ENCODE measurements at regions not wholly inside any gene's neighbourhood (a gene's known extent, or its start where the extent isn't known, plus 50 kb on each side); places are given as distances from the start of the nearest gene placed in this dataset.

- H3K4me1 Mint-ChIP-seq (ENCODE audit: low read depth), result no peaks in the 10 kb centered on the region
- no peaks in the 10 kb centered on the region for H3K9me3 Mint-ChIP-seq
- H3K4me3 Mint-ChIP-seq, result no peak overlapping the region
- intact Hi-C loops (cut with micrococcal nuclease), result no loop called here
- no peaks in the 10 kb centered on the region for H3K27me3 Mint-ChIP-seq
- no peak overlapping the region for H3K27ac Mint-ChIP-seq
- no peaks in the 10 kb centered on the region for H3K36me3 Mint-ChIP-seq (ENCODE audit: low read depth)
These were observed 1454.9 kb downstream of the ZPLD1 start for GRCh38 chr3:103889675-103890074.

GRCh38 chr3:103894162-103894822 is 1459.5 kb downstream of the ZPLD1 start:
- no peaks in the 10 kb centered on the region for H3K36me3 Mint-ChIP-seq (ENCODE audit: low read depth)
- no peak overlapping the region for H3K4me3 Mint-ChIP-seq
- intact Hi-C loops (cut with micrococcal nuclease), result no loop called here
- no peak overlapping the region for H3K27ac Mint-ChIP-seq
- H3K9me3 Mint-ChIP-seq, result no peaks in the 10 kb centered on the region
- no peaks in the 10 kb centered on the region for H3K27me3 Mint-ChIP-seq
- no peaks in the 10 kb centered on the region for H3K4me1 Mint-ChIP-seq (ENCODE audit: low read depth)

GRCh38 chr3:103899328-103899727 is 1464.5 kb downstream of the ZPLD1 start:
- no peaks in the 10 kb centered on the region for H3K27me3 Mint-ChIP-seq
- no peaks in the 10 kb centered on the region for H3K36me3 Mint-ChIP-seq (ENCODE audit: low read depth)
- H3K4me3 Mint-ChIP-seq, result no peak overlapping the region
- H3K9me3 Mint-ChIP-seq, result peaks cover 14% of the 10 kb centered on the region
- intact Hi-C loops (cut with micrococcal nuclease), result no loop called here
- H3K4me1 Mint-ChIP-seq (ENCODE audit: low read depth), result no peaks in the 10 kb centered on the region
- H3K27ac Mint-ChIP-seq, result no peak overlapping the region

GRCh38 chr3:103904991-103905390 is 1461.7 kb upstream of the ALCAM start:
- H3K36me3 Mint-ChIP-seq (ENCODE audit: low read depth), result no peaks in the 10 kb centered on the region
- no peak overlapping the region for H3K4me3 Mint-ChIP-seq
- H3K27ac Mint-ChIP-seq, result no peak overlapping the region
- H3K27me3 Mint-ChIP-seq, result no peaks in the 10 kb centered on the region
- no peaks in the 10 kb centered on the region for H3K4me1 Mint-ChIP-seq (ENCODE audit: low read depth)
- intact Hi-C loops (cut with micrococcal nuclease), result no loop called here
- H3K9me3 Mint-ChIP-seq, result peaks cover 21% of the 10 kb centered on the region

GRCh38 chr3:103906304-103906703 is 1460.4 kb upstream of the ALCAM start:
- H3K4me1 Mint-ChIP-seq (ENCODE audit: low read depth), result no peaks in the 10 kb centered on the region

GRCh38 chr3:103906808-103907207 is 1459.9 kb upstream of the ALCAM start:
- Mint-ChIP-seq H3K36me3 (ENCODE audit: low read depth) (no peaks in the 10 kb centered on the region), H3K27ac (no peak overlapping the region), H3K4me1 (ENCODE audit: low read depth) (no peaks in the 10 kb centered on the region), H3K27me3 (no peaks in the 10 kb centered on the region), H3K4me3 (no peak overlapping the region), H3K9me3 (peaks cover 16% of the 10 kb centered on the region)
- intact Hi-C loops (cut with micrococcal nuclease), result no loop called here

More at GRCh38 chr3:103906304-103906703, 1460.4 kb upstream of the ALCAM start:
- Mint-ChIP-seq H3K9me3 (peaks cover 21% of the 10 kb centered on the region), H3K27me3 (no peaks in the 10 kb centered on the region), H3K4me3 (no peak overlapping the region), H3K36me3 (ENCODE audit: low read depth) (no peaks in the 10 kb centered on the region), H3K27ac (no peak overlapping the region)
- intact Hi-C loops (cut with micrococcal nuclease), result no loop called here

GRCh38 chr3:103907567-103907966 is 1459.1 kb upstream of the ALCAM start:
- Mint-ChIP-seq H3K4me3 (no peak overlapping the region), H3K36me3 (ENCODE audit: low read depth) (no peaks in the 10 kb centered on the region), H3K4me1 (ENCODE audit: low read depth) (no peaks in the 10 kb centered on the region), H3K9me3 (peaks cover 8% of the 10 kb centered on the region), H3K27ac (no peak overlapping the region), H3K27me3 (no peaks in the 10 kb centered on the region)
- intact Hi-C loops (cut with micrococcal nuclease), result no loop called here

GRCh38 chr3:103909395-103909794 is 1457.3 kb upstream of the ALCAM start:
- H3K9me3 Mint-ChIP-seq, result peaks cover 6% of the 10 kb centered on the region
- H3K27me3 Mint-ChIP-seq, result no peaks in the 10 kb centered on the region
- H3K36me3 Mint-ChIP-seq (ENCODE audit: low read depth), result no peaks in the 10 kb centered on the region
- intact Hi-C loops (cut with micrococcal nuclease), result no loop called here
- H3K4me1 Mint-ChIP-seq (ENCODE audit: low read depth), result no peaks in the 10 kb centered on the region
- H3K4me3 Mint-ChIP-seq, result no peak overlapping the region
- H3K27ac Mint-ChIP-seq, result no peak overlapping the region

- Mint-ChIP-seq H3K9me3 (no peaks in the 10 kb centered on the region), H3K36me3 (ENCODE audit: low read depth) (no peaks in the 10 kb centered on the region), H3K4me3 (no peak overlapping the region), H3K27me3 (no peaks in the 10 kb centered on the region), H3K27ac (no peak overlapping the region), H3K4me1 (ENCODE audit: low read depth) (no peaks in the 10 kb centered on the region)
- intact Hi-C loops (cut with micrococcal nuclease), result no loop called here
These were observed 1448.4 kb upstream of the ALCAM start for GRCh38 chr3:103918336-103918735.

- Mint-ChIP-seq H3K27ac (no peak overlapping the region), H3K4me3 (no peak overlapping the region), H3K9me3 (no peaks in the 10 kb centered on the region), H3K27me3 (no peaks in the 10 kb centered on the region), H3K4me1 (ENCODE audit: low read depth) (no peaks in the 10 kb centered on the region), H3K36me3 (ENCODE audit: low read depth) (no peaks in the 10 kb centered on the region)
- intact Hi-C loops (cut with micrococcal nuclease), result no loop called here
These were observed 1447.4 kb upstream of the ALCAM start for GRCh38 chr3:103919327-103919726.

GRCh38 chr3:103923907-103924306 is 1442.8 kb upstream of the ALCAM start:
- H3K4me1 Mint-ChIP-seq (ENCODE audit: low read depth), result no peaks in the 10 kb centered on the region
- H3K27me3 Mint-ChIP-seq, result no peaks in the 10 kb centered on the region
- no peak overlapping the region for H3K27ac Mint-ChIP-seq
- H3K36me3 Mint-ChIP-seq (ENCODE audit: low read depth), result no peaks in the 10 kb centered on the region
- intact Hi-C loops (cut with micrococcal nuclease), result no loop called here
- peaks cover 5% of the 10 kb centered on the region for H3K9me3 Mint-ChIP-seq
- H3K4me3 Mint-ChIP-seq, result no peak overlapping the region

GRCh38 chr3:103924544-103924943 is 1442.2 kb upstream of the ALCAM start:
- Mint-ChIP-seq H3K36me3 (ENCODE audit: low read depth) (no peaks in the 10 kb centered on the region), H3K9me3 (peaks cover 5% of the 10 kb centered on the region), H3K4me3 (no peak overlapping the region), H3K4me1 (ENCODE audit: low read depth) (no peaks in the 10 kb centered on the region), H3K27ac (no peak overlapping the region), H3K27me3 (no peaks in the 10 kb centered on the region)
- intact Hi-C loops (cut with micrococcal nuclease), result no loop called here

GRCh38 chr3:103926936-103927335 is 1439.8 kb upstream of the ALCAM start:
- no peak overlapping the region for H3K27ac Mint-ChIP-seq
- no peaks in the 10 kb centered on the region for H3K27me3 Mint-ChIP-seq
- peaks cover 6% of the 10 kb centered on the region for H3K9me3 Mint-ChIP-seq
- no peak overlapping the region for H3K4me3 Mint-ChIP-seq
- intact Hi-C loops (cut with micrococcal nuclease), result no loop called here
- no peaks in the 10 kb centered on the region for H3K4me1 Mint-ChIP-seq (ENCODE audit: low read depth)
- H3K36me3 Mint-ChIP-seq (ENCODE audit: low read depth), result no peaks in the 10 kb centered on the region

GRCh38 chr3:103927896-103928295 is 1438.8 kb upstream of the ALCAM start:
- intact Hi-C loops (cut with micrococcal nuclease), result no loop called here
- no peak overlapping the region for H3K27ac Mint-ChIP-seq
- no peak overlapping the region for H3K4me3 Mint-ChIP-seq
- H3K27me3 Mint-ChIP-seq, result no peaks in the 10 kb centered on the region
- no peaks in the 10 kb centered on the region for H3K36me3 Mint-ChIP-seq (ENCODE audit: low read depth)
- peaks cover 16% of the 10 kb centered on the region for H3K9me3 Mint-ChIP-seq
- H3K4me1 Mint-ChIP-seq (ENCODE audit: low read depth), result no peaks in the 10 kb centered on the region

GRCh38 chr3:103937094-103937493 is 1429.6 kb upstream of the ALCAM start:
- H3K9me3 Mint-ChIP-seq, result peaks cover 10% of the 10 kb centered on the region
- H3K4me1 Mint-ChIP-seq (ENCODE audit: low read depth), result no peaks in the 10 kb centered on the region
- H3K27me3 Mint-ChIP-seq, result no peaks in the 10 kb centered on the region
- no peak overlapping the region for H3K4me3 Mint-ChIP-seq
- no peaks in the 10 kb centered on the region for H3K36me3 Mint-ChIP-seq (ENCODE audit: low read depth)
- no peak overlapping the region for H3K27ac Mint-ChIP-seq
- intact Hi-C loops (cut with micrococcal nuclease), result no loop called here

Measured in dendritic cell treated with granulocyte-macrophage colony-stimulating factor and Interleukin-4, amounts not matched to agents 40 ng/mL and 50 ng/mL, for 4 days (primary cell).